ENCODE measurements at regions not wholly inside any gene's neighbourhood (a gene's known extent, or its start where the extent isn't known, plus 50 kb on each side); places are given as distances from the start of the nearest gene placed in this dataset.
"Not testable (repeated sequence)": the region's sequence is repeated elsewhere in the genome, so short reads cannot be mapped to it uniquely, and the experiment has no call there.

- DNase-seq, result not testable (repeated sequence)
Observed at GRCh38 chr9:129296195-129296594, 118.1 kb upstream of the IER5L start.

GRCh38 chr9:129291041-129291501 is 113.0 kb upstream of the IER5L start:
- DNase-seq, result no peak

GRCh38 chr9:129290606-129291005 is 112.5 kb upstream of the IER5L start:
- no peak for DNase-seq

GRCh38 chr9:129289883-129290282 is 111.8 kb upstream of the IER5L start:
- DNase-seq, result no peak

GRCh38 chr9:129289131-129289731 is 111.2 kb upstream of the IER5L start:
- DNase-seq, result no peak

- peak; percentile 73 for DNase-seq
Observed at GRCh38 chr9:129287619-129288305, 109.7 kb upstream of the IER5L start.

GRCh38 chr9:129285979-129286772 is 108.1 kb upstream of the IER5L start:
- DNase-seq, result no peak

GRCh38 chr9:129285382-129285781 is 107.3 kb upstream of the IER5L start:
- no peak for DNase-seq

GRCh38 chr9:129284607-129285291 is 106.7 kb upstream of the IER5L start:
- no peak for DNase-seq

GRCh38 chr9:129283705-129284606 is 105.9 kb upstream of the IER5L start:
- no peak for DNase-seq

GRCh38 chr9:129283291-129283691 is 105.2 kb upstream of the IER5L start:
- no peak for DNase-seq

- DNase-seq, result no peak
Observed at GRCh38 chr9:129282731-129283211, 104.7 kb upstream of the IER5L start.

- DNase-seq, result no peak
Observed at GRCh38 chr9:129282272-129282671, 104.2 kb upstream of the IER5L start.

GRCh38 chr9:129281506-129282145 is 103.6 kb upstream of the IER5L start:
- DNase-seq, result no peak

GRCh38 chr9:129280623-129281271 is 102.7 kb upstream of the IER5L start:
- no peak for DNase-seq

- DNase-seq, result no peak
Observed at GRCh38 chr9:129280236-129280622, 102.2 kb upstream of the IER5L start.

- DNase-seq, result peak; percentile 78
Observed at GRCh38 chr9:129278391-129279237, 100.6 kb upstream of the IER5L start.

GRCh38 chr9:129276486-129277230 is 98.6 kb upstream of the IER5L start:
- DNase-seq, result no peak

- no peak for DNase-seq
Observed at GRCh38 chr9:129275626-129276247, 97.7 kb upstream of the IER5L start.

Data from DMS153 (cell line).